CMK (cell line): ENCODE measurements at regions not wholly inside any gene's neighbourhood (a gene's known extent, or its start where the extent isn't known, plus 50 kb on each side); places are given as distances from the start of the nearest gene placed in this dataset.
"Not testable (repeated sequence)": the region's sequence is repeated elsewhere in the genome, so short reads cannot be mapped to it uniquely, and the experiment has no call there.

Experiments
- DNase-seq: peaks from one replicate; pipeline ENCODE4 v3.0.0-alpha.2; 2010; ENCODE audit warnings: low read depth

DNA sequence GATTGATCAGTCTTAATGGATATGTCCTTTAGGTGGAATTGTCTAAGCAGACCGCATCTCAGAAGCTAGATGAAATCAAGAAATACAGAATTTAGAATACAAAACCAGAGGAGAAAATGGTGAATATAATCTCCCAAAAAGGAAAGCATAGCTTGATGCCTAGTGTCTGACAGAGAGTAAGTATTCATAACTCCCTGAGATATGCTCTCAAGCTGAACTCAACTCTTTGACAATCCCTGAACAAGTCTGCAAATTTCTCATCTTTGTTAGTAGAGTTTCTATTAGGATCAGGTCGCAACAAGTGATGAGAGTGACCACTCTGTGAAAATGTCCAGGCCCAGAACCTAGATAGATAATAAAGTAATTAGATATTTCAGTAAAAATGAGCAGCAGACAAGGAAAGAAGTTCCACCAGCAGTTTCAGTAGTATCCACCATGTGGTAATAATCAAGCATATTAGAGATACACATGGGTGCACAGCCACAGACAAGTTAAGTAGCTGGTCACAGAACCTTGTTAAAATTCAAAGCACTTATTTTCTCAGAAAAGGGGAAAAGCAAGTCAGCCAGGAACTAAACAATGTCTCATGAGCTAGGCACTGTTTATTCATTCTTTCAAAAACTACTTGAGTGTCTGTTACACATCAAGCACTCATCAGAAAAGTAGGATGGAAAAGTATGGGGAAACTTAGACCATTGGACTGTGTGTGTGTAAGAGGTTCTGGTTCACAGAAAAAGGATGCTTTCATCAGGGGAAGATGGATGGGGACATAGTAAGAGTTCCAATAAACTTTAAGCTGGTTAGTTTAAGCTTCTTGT is 481.5 kb upstream of the TUSC1 start:
- DNase-seq, result no peak

GRCh38 chr9:26158631-26159150 is 480.4 kb upstream of the TUSC1 start:
- no peak for DNase-seq

GRCh38 chr9:26157411-26157810 is 479.2 kb upstream of the TUSC1 start:
- DNase-seq, result no peak

- no peak for DNase-seq
Observed at GRCh38 chr9:26152350-26152749, 474.1 kb upstream of the TUSC1 start.

DNA sequence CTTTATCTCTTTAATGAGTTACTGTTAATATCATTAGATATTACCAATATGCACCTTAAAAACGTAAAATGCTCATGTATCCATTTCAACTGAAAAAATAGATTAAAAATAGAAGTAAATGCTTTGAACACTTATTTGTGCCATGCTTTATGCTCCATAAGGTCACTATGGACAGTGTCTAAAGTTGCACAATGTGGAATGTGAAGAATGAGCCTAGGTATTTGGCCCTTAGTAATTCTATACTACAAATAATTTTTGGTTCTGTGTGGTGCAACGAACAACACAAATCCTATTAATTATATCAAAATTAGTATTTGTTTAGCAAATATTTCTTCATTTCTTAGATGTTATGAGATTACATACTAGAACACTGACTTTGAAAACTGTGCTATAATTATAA is 469.9 kb upstream of the TUSC1 start:
- DNase-seq, result no peak

- DNase-seq, result no peak
Observed at GRCh38 chr9:26145938-26146337, 467.7 kb upstream of the TUSC1 start.

- DNase-seq, result no peak
Observed at GRCh38 chr9:26142631-26143030, 464.4 kb upstream of the TUSC1 start.

DNA sequence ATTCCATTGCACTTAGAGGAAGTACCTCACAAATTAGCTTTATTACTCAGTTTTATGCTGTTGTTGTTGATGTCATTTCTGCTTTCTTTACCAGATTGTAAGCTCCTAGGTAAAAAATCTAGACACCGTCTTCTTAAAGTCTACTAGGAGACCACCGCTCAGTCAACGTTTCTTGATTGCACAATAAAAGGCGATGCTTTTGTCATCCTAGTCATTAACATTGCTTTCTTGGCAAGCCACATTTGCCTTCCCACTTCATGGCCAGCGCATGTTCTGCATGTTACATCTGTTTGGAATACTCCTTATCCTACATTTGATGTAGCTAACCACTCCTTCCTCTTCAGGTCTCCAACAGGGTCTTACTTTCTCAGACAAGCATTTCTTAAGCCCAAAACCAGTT is 464.0 kb upstream of the TUSC1 start:
- no peak for DNase-seq

DNA sequence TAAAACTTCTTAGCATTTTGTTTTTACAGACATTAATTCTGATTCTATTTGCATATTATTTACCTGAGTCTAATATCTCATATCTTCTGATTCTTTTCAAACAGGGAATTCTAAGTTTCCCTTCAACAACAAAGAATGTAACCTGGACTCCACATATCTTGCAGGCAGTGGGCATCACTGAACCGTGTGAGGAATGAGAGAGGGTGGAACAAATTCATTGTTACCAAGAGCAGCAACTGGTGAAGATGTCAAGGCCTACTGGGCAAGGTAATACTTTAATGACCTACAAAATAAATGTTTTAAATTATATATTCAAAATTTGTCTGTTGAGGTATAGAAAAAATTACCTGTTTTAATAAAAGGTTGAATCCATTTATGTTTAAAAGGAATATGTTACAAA is 455.3 kb upstream of the TUSC1 start:
- DNase-seq, result no peak

GRCh38 chr9:26132746-26133312 is 454.6 kb upstream of the TUSC1 start:
- DNase-seq, result no peak

GRCh38 chr9:26131886-26132285 is 453.6 kb upstream of the TUSC1 start:
- DNase-seq, result no peak

DNA sequence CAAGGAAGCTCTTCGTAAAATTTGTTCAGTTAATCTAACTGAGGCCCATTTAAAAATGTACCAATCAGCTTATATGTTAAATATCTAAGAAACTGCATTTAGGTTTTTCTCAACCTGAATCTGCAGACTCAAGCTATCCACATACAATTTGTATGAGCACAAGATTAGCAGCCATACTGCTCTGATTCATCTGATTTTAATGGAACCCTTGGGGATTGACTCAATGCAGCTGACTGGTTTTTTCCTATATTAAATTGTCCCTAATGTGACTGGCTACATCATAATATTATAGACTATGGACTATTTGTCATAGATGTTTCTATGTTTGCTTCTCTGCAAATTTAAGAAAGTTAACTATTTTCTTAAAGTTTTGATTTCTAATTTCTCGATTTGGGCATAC is 451.0 kb upstream of the TUSC1 start:
- no peak for DNase-seq

GRCh38 chr9:26125693-26126092 is 447.4 kb upstream of the TUSC1 start:
- no peak for DNase-seq

DNA sequence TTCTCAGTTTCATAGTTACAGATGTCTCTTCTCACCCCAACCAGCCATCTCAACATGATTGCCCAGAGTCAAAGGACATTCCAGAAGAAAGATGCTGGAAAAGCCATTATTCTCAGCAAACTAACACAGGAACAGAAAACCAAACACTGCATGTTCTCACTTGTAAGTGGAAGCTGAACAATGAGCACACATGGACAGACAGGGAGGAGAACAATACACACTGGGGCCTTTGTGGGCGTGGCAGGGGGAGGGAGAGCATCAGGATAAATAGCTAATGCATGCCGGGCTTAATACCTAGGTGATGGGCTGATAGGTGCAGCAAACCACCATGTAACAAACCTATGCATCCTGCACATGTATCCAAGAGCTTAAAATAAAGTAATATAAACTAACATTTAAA is 437.8 kb upstream of the TUSC1 start:
- not testable (repeated sequence) for DNase-seq

DNA sequence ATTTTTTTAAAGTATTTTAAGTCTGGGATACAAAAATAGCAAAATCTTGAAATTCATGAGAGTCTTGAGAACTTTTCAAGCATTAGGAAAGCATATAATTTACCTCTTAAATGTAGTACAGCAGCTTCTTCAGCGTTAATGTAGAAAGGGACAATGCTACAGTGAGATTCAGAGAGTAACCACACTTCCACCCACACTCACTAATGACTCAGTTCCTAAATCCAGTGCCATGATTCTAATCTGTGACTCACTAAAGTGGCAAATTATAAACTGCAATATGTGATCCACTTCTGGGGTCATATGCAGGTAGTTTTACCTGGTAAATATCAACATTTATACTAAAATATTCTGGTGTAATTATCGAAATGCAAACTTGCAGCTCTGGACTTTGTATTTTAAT is 434.5 kb upstream of the TUSC1 start:
- DNase-seq, result no peak

GRCh38 chr9:26086396-26086795 is 408.2 kb upstream of the TUSC1 start:
- DNase-seq, result no peak

GRCh38 chr9:26081847-26082246 is 403.6 kb upstream of the TUSC1 start:
- DNase-seq, result no peak

- no peak for DNase-seq
Observed at GRCh38 chr9:26078706-26079105, 400.5 kb upstream of the TUSC1 start.

GRCh38 chr9:26077860-26078259 is 399.6 kb upstream of the TUSC1 start:
- DNase-seq, result no peak

DNA sequence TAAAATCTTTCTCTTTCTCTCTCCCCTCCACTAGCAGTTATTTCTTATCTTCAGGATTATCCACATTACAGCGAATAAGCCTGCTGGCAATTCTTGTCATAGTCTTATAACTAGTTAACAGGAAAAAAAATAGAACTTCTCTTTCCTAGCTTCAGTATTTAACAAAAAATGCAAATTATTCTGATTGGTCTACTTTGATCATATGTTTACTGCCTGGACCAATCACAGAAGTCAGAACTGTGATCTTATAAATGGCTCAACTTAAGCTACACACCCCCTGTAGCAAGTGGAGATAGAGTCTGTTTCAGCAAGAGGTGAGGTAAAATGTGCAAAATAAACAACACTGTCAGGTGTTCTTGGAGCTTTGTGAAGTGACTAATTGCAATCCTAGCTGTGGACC is 389.4 kb upstream of the TUSC1 start:
- DNase-seq, result no peak

- DNase-seq, result no peak
Observed at GRCh38 chr9:26066237-26066636, 388.0 kb upstream of the TUSC1 start.

GRCh38 chr9:26061948-26062575 is 383.8 kb upstream of the TUSC1 start:
- no peak for DNase-seq
